CD8-positive, alpha-beta memory T cell (primary cell): ENCODE measurements at regions not wholly inside any gene's neighbourhood (a gene's known extent, or its start where the extent isn't known, plus 50 kb on each side); places are given as distances from the start of the nearest gene placed in this dataset.

Experiments used
- CTCF ChIA-PET: fragments of 350-600 bp; sonication (Branson Sonifier 250); formaldehyde crosslinking; loops from one replicate; lab custom pipeline; 2021; ENCODE audit warnings: antibody characterized with exemption; lab: Charles Lee
- POLR2A ChIA-PET: fragments of 350-600 bp; sonication (Branson Sonifier 250); formaldehyde crosslinking; loops from one replicate; lab custom pipeline; 2021; ENCODE audit warnings: antibody characterized with exemption; lab: Charles Lee
- DNase-seq, 5 donors: peaks; one replicate each; pipeline versions ENCODE4 v3.0.0 to v3.0.0-alpha.2; 2020 to 2022; ENCODE audit warnings: mixed read lengths in 1 of 5
- H3K27ac ChIP-seq: one replicate; pipeline ENCODE4 v1.7.0; 2013; ENCODE audit warnings: low read depth, mild to moderate bottlenecking, low read length, moderate library complexity
- H3K27me3 ChIP-seq: 2 replicates; pipeline ENCODE4 v1.7.0; 2013; ENCODE audit warnings: low read length, mild to moderate bottlenecking; ENCODE audit not compliant: insufficient read depth, poor library complexity, severe bottlenecking
- H3K36me3 ChIP-seq: 2 replicates; pipeline ENCODE4 v1.7.0; 2013; ENCODE audit warnings: mild to moderate bottlenecking, low read length, moderate library complexity; ENCODE audit not compliant: insufficient read depth
- H3K4me1 ChIP-seq: 2 replicates; pipeline ENCODE4 v1.7.0; 2013; ENCODE audit warnings: mild to moderate bottlenecking, low read length, moderate library complexity; ENCODE audit not compliant: insufficient read depth
- H3K4me3 ChIP-seq: 2 replicates; pipeline ENCODE4 v1.7.0; 2013; ENCODE audit warnings: mild to moderate bottlenecking, low read length
- H3K9me3 ChIP-seq: 2 replicates; pipeline ENCODE4 v1.7.0; 2013; ENCODE audit warnings: mild to moderate bottlenecking, low read length
- H3K27ac Mint-ChIP-seq, 8 donors: one replicate each; pipeline ENCODE4 v1.8.0; 2020 to 2021; ENCODE audit warnings: mixed read lengths in 8 of 8, mild to moderate bottlenecking in 6 of 8, inconsistent platforms in 3 of 8, moderate library complexity in 3 of 8
- H3K27me3 Mint-ChIP-seq, 2 donors: one replicate each; pipeline ENCODE4 v1.8.0; 2020 to 2021; ENCODE audit warnings: mixed read lengths in 2 of 2, mild to moderate bottlenecking in 1 of 2, moderate library complexity in 1 of 2
- H3K36me3 Mint-ChIP-seq, 3 donors: one replicate each; pipeline ENCODE4 v1.8.0; 2020 to 2021; ENCODE audit warnings: mixed read lengths in 3 of 3, inconsistent platforms in 1 of 3, mild to moderate bottlenecking in 1 of 3
- H3K4me1 Mint-ChIP-seq, 3 donors: one replicate each; pipeline ENCODE4 v1.8.0; 2020 to 2021; ENCODE audit warnings: mixed read lengths in 3 of 3, inconsistent platforms in 1 of 3, mild to moderate bottlenecking in 1 of 3
- H3K4me3 Mint-ChIP-seq, 7 donors: one replicate each; pipeline ENCODE4 v1.8.0; 2020 to 2021; ENCODE audit warnings: mixed read lengths in 7 of 7, mild to moderate bottlenecking in 6 of 7, moderate library complexity in 4 of 7, inconsistent platforms in 2 of 7
- H3K9me3 Mint-ChIP-seq, 5 donors: one replicate each; pipeline ENCODE4 v1.8.0; 2020 to 2022; ENCODE audit warnings: mixed read lengths in 5 of 5, mild to moderate bottlenecking in 3 of 5, moderate library complexity in 2 of 5, inconsistent platforms in 1 of 5

DNA sequence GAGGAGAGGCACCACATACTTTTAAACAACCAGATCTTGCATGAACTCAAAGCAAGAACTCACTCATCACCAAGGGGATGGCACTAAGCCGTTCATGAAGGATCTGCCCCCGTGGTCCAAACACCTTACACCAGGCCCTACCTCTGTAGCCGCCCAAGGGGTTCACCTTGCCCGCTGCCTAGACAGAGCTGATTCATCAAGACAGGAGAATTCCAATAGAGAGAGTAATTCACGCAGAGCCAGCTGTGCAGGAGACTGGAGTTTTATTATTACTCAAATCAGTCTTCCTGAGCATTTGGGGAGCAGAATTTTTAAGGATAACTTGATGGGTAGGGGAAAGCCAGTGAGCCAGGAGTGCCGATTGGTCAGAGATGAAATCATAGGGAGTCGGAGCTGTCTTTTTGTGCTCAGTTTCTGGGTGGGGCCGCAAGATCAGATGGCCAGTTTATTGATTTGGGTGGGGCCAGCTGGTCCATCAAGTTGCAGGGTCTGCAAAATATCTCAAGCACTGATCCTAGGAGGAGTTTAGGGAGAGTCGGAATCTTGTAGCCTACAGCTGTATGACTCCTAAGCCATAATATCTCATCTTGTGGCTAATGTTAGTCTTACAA is 364.7 kb downstream of the PCDH7 start:
- Histone ChIP-seq H3K4me1 (no peaks in the 10 kb centered on the region), H3K27ac (no peak overlapping the region), H3K9me3 (no peaks in the 10 kb centered on the region), H3K36me3 (no peaks in the 10 kb centered on the region), H3K27me3 (no peaks in the 10 kb centered on the region), H3K4me3 (no peak overlapping the region)
- Mint-ChIP-seq H3K4me3 (no peak overlapping the region), H3K9me3 (peaks cover 3 to 30% (median 8%) of the 10 kb centered on the region in 5 donors), H3K27me3 (no peaks in the 10 kb centered on the region), H3K4me1 (no peaks in the 10 kb centered on the region), H3K27ac (no peak overlapping the region), H3K36me3 (no peaks in the 10 kb centered on the region)
- POLR2A ChIA-PET, result no interaction called here
- CTCF ChIA-PET, result no interaction called here
- DNase-seq, result no peak

DNA sequence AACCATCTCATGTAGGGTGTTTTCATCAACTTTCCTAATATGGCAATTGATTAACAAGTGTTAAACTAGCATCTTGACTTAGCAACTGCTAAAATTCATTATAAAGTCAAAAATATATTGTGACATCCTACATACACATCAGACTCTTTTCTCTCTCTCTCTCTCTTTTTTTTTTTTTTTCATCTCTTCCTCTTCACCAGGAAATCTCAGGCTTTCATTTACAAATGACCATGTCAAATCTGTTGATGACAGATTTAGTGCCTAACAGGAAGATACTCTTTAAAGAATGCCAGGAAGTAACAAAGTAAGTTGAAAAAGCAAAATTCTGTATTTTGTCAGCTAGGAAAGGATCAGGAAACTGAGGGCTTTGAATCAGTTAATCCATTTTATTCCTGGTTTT is 365.5 kb downstream of the PCDH7 start:
- Mint-ChIP-seq H3K36me3 (no peaks in the 10 kb centered on the region), H3K4me1 (no peaks in the 10 kb centered on the region), H3K27ac (no peak overlapping the region), H3K27me3 (no peaks in the 10 kb centered on the region), H3K4me3 (no peak overlapping the region), H3K9me3 (peaks cover 2 to 25% (median 8%) of the 10 kb centered on the region in 5 donors)
- CTCF ChIA-PET, result no interaction called here
- DNase-seq, result no peak
- Histone ChIP-seq H3K36me3 (no peaks in the 10 kb centered on the region), H3K4me3 (no peak overlapping the region), H3K27ac (no peak overlapping the region), H3K27me3 (no peaks in the 10 kb centered on the region), H3K4me1 (no peaks in the 10 kb centered on the region), H3K9me3 (no peaks in the 10 kb centered on the region)
- POLR2A ChIA-PET, result no interaction called here

DNA sequence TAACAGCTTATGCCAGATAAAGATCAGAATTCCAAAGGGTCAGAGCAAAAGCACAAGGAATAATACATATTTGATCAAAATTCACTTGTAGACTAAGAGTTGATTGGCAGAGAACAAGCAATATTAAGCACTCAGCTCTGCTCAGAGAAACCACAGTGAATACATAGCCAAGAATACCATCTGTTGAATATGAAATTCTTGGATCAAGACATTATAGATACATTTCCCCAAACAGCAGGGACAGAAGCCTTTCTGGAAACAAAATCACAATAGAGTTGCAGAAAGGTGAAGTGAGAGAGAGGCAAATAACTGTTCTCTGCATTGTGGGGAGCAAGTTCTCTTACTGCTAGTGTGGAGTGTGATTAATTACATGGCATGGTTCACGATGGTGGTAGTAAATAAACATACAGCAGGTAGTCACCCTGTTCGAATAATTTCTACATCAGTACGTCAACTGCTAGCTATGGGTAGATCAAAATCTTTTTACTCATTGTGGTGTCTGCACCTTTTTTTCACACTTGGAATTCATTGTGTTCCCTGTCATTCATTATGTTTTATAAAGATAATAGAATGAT is 366.7 kb downstream of the PCDH7 start:
- Mint-ChIP-seq H3K4me3 (no peak overlapping the region), H3K4me1 (no peaks in the 10 kb centered on the region), H3K27me3 (no peaks in the 10 kb centered on the region), H3K9me3 (peaks cover 0 to 24% (median 8%) of the 10 kb centered on the region in 5 donors), H3K36me3 (no peaks in the 10 kb centered on the region), H3K27ac (no peak overlapping the region)
- no peak for DNase-seq
- no peaks in the 10 kb centered on the region for H3K27me3 ChIP-seq
- H3K9me3 ChIP-seq, result no peaks in the 10 kb centered on the region
- H3K36me3 ChIP-seq, result no peaks in the 10 kb centered on the region
- POLR2A ChIA-PET, result no interaction called here
- no peaks in the 10 kb centered on the region for H3K4me1 ChIP-seq
- no peak overlapping the region for H3K4me3 ChIP-seq
- CTCF ChIA-PET, result no interaction called here
- no peak overlapping the region for H3K27ac ChIP-seq

DNA sequence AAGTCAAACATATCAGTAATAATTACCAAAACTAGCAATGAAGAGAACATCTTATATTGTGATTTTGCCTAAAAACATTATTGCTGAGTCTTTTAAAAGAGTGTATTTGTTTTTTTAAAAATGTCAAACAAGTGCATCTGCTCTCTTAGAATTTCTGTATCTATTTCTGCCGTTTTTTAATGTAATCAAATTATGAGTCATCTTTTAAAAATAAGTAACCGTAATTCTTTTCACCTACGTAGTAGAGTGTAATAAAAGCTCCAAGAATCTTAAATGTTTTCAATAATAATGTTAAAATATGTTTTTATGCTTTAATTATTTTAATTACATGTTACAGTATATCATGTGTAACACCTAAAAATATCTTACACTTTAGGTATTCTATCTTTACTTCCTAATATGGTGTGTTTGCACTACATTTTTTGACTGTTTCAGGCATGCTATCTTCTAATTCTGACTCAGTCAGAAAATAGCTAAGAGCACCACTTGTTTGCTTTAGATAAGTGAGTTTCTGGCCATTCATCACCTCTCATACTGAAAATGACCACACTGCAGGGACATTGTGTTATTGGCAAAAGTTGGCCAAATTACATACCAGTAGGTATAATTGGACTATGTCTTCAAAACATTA is 368.5 kb downstream of the PCDH7 start:
- ChIA-PET CTCF (no interaction called here), POLR2A (no interaction called here)
- no peaks in the 10 kb centered on the region for H3K36me3 ChIP-seq
- Mint-ChIP-seq H3K27me3 (no peaks in the 10 kb centered on the region), H3K36me3 (no peaks in the 10 kb centered on the region), H3K4me3 (no peak overlapping the region), H3K9me3 (peaks cover 0 to 32% (median 8%) of the 10 kb centered on the region in 5 donors), H3K4me1 (no peaks in the 10 kb centered on the region), H3K27ac (no peak overlapping the region)
- H3K27me3 ChIP-seq, result no peaks in the 10 kb centered on the region
- no peak for DNase-seq
- H3K4me3 ChIP-seq, result no peak overlapping the region
- no peak overlapping the region for H3K27ac ChIP-seq
- no peaks in the 10 kb centered on the region for H3K9me3 ChIP-seq
- no peaks in the 10 kb centered on the region for H3K4me1 ChIP-seq

DNA sequence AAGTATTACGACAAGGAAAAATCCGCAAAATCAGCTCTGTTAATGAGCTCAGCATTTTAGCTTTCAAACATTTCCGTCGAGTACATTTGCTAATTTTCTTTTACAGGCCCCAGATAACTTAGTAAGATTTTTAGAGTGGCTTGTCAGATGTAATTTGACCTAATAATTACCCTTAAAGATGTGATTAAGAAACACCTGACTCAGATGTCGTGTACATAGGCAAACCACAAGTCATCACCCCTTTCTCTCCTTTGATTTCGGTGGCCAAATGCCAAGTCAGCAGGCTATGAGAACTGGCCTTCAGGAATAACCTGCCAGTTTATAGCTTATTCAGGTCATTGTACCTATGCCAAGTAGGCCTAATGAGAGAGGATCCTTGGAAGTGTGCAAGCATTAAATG is 369.6 kb downstream of the PCDH7 start:
- H3K4me3 Mint-ChIP-seq, result no peak overlapping the region
- H3K4me1 ChIP-seq, result no peaks in the 10 kb centered on the region
- ChIA-PET CTCF (no interaction called here), POLR2A (no interaction called here)
- H3K27ac Mint-ChIP-seq, result no peak overlapping the region
- H3K36me3 ChIP-seq, result no peaks in the 10 kb centered on the region
- no peak for DNase-seq
- H3K27me3 ChIP-seq, result no peaks in the 10 kb centered on the region
- peaks cover 0 to 27% (median 8%) of the 10 kb centered on the region in 5 donors for H3K9me3 Mint-ChIP-seq
- H3K36me3 Mint-ChIP-seq, result no peaks in the 10 kb centered on the region
- H3K4me1 Mint-ChIP-seq, result no peaks in the 10 kb centered on the region
- H3K9me3 ChIP-seq, result no peaks in the 10 kb centered on the region
- no peaks in the 10 kb centered on the region for H3K27me3 Mint-ChIP-seq
- H3K4me3 ChIP-seq, result no peak overlapping the region
- H3K27ac ChIP-seq, result no peak overlapping the region

DNA sequence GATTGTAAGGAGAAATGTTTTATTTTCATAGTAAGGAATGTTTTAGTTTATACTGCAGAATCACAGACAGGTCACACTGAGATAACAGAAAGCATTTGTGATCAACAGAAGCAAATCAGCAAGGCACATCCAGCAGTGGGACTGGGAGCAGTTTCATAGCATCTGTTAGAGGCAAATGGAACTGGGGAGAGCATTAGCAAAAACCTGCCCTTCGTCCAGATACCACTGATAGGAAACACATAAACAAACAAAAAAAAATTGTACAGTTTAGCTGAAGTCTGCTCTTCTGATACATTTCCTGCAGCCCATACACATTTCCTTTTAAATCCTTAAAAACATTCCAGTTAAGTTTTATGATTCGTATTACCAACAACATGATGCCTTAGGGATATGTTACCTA is 374.3 kb downstream of the PCDH7 start:
- no peaks in the 10 kb centered on the region for H3K4me1 ChIP-seq
- no peaks in the 10 kb centered on the region for H3K36me3 ChIP-seq
- Mint-ChIP-seq H3K9me3 (peaks cover 0 to 28% (median 11%) of the 10 kb centered on the region in 5 donors), H3K36me3 (no peaks in the 10 kb centered on the region), H3K27ac (no peak overlapping the region), H3K4me3 (no peak overlapping the region), H3K27me3 (no peaks in the 10 kb centered on the region), H3K4me1 (no peaks in the 10 kb centered on the region)
- H3K27me3 ChIP-seq, result no peaks in the 10 kb centered on the region
- no peak overlapping the region for H3K4me3 ChIP-seq
- POLR2A ChIA-PET, result no interaction called here
- no peak overlapping the region for H3K27ac ChIP-seq
- no peaks in the 10 kb centered on the region for H3K9me3 ChIP-seq
- CTCF ChIA-PET, result interaction anchor here (0.7 kb wide), 1 partner anchor 12 kb away, joined by 3 read pairs; no protein-coding TSS in a partner anchor
- no peak for DNase-seq

DNA sequence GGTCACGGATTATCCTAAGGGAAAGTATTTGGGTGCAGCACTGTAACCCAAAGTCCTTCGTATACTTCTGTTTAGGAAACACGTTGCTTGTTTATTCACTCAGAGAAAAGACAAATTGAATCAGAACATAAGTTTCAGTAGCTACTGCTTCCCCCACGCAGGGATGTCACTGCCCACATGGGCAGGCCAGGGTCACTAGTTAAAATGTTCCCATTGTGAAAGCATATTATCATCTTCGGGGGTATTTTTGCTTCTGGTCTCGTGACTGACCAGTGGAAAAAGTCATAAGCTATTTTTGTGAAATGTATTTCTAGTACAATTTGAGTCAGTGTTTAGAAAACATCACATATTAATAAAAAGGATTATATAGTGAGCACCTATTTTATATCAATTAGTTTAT is 377.8 kb downstream of the PCDH7 start:
- Histone ChIP-seq H3K9me3 (no peaks in the 10 kb centered on the region), H3K36me3 (no peaks in the 10 kb centered on the region), H3K4me1 (no peaks in the 10 kb centered on the region), H3K4me3 (no peak overlapping the region), H3K27ac (no peak overlapping the region), H3K27me3 (no peaks in the 10 kb centered on the region)
- H3K27me3 Mint-ChIP-seq, result no peaks in the 10 kb centered on the region
- DNase-seq, result no peak
- no peaks in the 10 kb centered on the region for H3K4me1 Mint-ChIP-seq
- H3K36me3 Mint-ChIP-seq, result no peaks in the 10 kb centered on the region
- no peak overlapping the region for H3K27ac Mint-ChIP-seq
- ChIA-PET POLR2A (no interaction called here), CTCF (no interaction called here)
- peaks cover 0 to 31% (median 11%) of the 10 kb centered on the region in 5 donors for H3K9me3 Mint-ChIP-seq
- H3K4me3 Mint-ChIP-seq, result no peak overlapping the region

DNA sequence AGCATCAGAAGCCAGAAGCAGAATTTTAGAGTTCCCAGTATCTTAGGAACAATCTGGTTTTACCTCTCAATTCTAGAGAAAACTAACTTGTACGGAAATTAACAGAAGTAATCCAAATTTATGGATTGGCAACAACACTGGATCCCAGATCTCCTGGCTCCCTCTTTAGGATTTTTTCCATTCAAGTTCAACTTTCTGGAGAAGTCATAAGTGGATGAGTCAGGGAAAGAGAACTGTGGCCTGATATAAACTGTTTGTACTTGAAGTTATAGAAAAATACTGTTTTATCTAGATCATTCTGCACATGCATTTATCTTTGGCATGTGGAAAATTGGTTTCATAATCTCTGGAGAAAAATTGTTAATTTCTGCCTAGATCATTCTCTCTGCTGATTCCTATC is 380.4 kb downstream of the PCDH7 start:
- ChIA-PET CTCF (no interaction called here), POLR2A (no interaction called here)
- Mint-ChIP-seq H3K4me3 (no peak overlapping the region), H3K4me1 (no peaks in the 10 kb centered on the region), H3K27ac (no peak overlapping the region), H3K9me3 (peaks cover 1 to 35% (median 12%) of the 10 kb centered on the region in 5 donors), H3K36me3 (peaks cover 0 to 1% (median 0%) of the 10 kb centered on the region in 3 donors), H3K27me3 (no peaks in the 10 kb centered on the region)
- H3K4me3 ChIP-seq, result no peak overlapping the region
- H3K9me3 ChIP-seq, result no peaks in the 10 kb centered on the region
- no peaks in the 10 kb centered on the region for H3K4me1 ChIP-seq
- DNase-seq, result no peak
- no peaks in the 10 kb centered on the region for H3K27me3 ChIP-seq
- no peaks in the 10 kb centered on the region for H3K36me3 ChIP-seq
- H3K27ac ChIP-seq, result no peak overlapping the region
